Dedifferentiated amniotic fluid mesenchymal stem cell (primary cell): ENCODE measurements at regions not wholly inside any gene's neighbourhood (a gene's known extent, or its start where the extent isn't known, plus 50 kb on each side); places are given as distances from the start of the nearest gene placed in this dataset.
"Not testable (repeated sequence)": the region's sequence is repeated elsewhere in the genome, so short reads cannot be mapped to it uniquely, and the experiment has no call there.

Experiments used
- DNase-seq: peaks from one replicate; pipeline ENCODE4 v3.0.0-alpha.2; 2016; ENCODE audit errors: extremely low spot score

DNA sequence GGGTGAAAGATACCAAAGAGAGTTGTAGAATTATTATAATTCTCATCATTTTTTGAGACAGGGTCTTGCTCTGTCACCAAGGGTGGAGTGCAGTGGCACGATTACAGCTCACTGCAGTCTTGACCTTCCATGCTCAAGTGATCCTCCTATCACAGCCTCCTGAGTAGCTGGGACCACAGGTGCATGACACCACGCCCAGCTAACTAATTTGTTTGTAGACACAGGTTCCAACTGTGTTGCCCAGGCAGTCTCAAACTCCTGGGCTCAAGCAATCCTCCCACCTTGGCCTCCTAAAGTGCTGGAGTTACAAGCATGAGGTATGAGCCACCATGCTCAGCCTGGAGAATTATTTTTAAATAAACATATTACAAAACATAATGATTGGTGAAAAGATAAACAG is 92.8 kb upstream of the MSH6 start:
- DNase-seq, result no peak

DNA sequence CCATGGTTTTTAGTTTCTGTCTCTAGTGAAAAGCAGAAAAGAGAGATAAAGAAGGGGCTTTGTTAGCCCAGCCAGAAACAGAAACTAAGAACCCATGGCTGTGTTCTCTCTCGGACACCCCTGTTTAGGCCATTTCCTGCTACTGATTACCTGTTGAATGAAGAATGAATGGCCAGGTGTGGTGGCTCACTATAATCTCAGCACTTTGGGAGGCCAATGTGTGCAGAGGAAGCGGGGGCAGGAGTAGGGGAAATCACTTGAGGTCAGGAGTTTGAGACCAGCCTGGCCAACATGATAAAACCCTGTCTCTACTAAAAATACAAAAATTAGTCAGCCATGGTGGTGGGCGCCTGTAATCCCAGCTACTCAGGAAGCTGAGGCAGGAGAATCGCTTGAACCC is 93.8 kb upstream of the MSH6 start:
- DNase-seq, result not testable (repeated sequence)

DNA sequence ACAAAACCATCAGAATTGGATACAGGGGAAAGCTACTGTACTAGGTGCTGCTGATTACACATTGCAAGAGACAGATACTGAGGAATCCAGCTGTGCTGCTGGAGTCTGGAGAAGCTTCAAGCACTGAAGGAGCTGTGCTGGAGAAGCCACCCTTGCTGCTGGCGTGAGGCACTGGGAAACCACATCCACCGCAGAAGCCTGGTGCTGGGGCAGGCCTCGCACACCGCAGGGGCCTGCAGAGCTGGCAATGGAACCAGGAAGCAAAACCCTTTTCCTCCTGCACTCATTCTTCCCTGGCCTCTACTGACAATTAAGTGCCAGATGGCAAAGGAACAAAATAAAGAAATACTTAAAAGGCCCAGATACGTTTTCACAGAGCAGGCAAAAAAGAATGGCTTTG is 94.4 kb upstream of the MSH6 start:
- no peak for DNase-seq

DNA sequence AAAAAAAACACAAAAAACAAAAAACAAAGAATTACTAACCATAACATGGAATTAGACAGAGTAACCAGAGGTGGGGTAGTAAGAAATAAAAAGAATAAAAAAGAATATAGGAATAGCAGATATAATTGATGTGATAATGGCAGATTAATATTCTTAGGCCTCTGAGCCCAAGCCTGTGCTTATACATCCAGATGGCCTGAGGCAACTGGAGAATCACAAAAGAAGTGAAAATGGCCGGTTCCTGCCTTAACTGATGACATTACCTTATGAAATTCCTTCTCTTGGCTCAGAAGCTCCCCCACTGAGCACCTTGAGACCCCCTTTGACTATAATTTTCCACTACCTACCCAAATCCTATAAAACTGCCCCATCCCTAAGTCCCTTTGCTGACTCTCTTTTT is 95.1 kb upstream of the MSH6 start:
- DNase-seq, result no peak

DNA sequence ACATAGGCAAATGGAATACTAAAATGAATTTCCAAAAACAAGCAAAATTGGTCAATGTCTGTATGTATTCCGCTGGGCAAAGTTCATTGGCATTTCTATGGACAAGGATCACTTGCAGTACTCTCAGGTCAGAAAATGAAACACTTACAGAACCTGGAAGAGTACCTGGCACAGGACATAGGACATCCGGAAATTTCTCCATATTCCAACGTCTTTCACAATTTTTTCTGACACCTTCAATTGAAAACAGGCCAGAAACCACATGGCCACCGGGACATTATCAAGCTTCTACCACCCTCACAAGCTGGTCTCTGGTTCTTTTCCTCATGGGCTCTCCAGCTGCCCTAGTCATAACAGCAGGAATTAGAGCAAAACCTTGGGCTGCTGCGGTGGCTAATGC is 96.9 kb upstream of the MSH6 start:
- no peak for DNase-seq

DNA sequence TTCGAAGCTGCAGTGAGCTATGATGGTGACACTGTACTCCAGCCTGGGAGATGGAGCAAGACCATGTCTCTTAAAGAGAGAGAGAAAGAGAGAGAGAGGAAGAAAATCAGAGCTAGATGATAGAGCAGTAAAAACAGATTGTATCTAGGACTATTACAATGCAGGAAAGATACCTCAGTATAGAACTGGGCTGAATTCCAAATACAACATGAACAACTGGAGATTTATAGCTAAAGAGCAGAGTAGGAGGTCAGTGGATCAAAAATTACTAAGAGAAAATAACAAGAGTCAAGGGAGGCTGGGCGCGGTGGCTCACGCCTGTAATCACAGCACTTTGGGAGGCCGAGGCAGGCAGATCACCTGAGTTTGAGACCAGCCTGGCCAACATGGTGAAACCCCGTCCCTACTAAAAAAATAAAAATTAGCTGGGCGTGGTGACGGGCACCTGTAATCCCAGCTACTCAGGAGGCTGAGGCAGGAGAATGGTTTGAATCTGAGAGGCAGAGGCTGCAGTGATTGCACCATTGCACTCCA is 100.7 kb upstream of the MSH6 start:
- no peak for DNase-seq

DNA sequence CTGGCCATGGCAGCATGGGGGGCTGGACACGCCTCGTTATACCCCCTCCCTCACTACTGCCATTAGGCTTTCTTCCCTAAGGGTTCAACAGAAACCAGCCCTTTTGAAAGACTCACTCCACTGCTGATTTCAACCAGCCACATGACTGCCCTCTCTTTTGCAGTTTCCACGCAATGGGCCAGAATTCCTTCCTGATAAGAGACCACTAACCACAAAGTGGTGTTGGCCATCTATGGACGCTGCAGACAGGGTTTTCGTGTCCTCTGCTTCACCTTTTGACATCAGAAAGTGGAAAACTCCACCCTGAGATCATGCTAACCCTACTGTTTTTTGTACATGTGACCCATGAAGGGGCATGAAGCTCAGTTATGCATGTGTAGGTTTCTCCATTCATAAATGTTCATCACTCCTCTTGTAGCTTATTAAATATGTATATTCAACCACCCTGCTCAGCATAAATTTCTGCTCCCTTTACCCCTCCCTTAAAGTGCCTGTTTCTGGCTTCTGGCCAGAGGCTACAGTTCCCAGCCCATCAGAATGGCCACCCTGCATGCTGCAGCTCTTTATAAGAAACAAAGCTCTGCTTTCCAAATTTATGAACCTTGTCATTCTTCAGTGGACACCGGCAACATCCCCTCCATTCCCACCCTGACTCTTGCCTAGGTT is 105.6 kb upstream of the KCNK12 start:
- DNase-seq, result no peak

DNA sequence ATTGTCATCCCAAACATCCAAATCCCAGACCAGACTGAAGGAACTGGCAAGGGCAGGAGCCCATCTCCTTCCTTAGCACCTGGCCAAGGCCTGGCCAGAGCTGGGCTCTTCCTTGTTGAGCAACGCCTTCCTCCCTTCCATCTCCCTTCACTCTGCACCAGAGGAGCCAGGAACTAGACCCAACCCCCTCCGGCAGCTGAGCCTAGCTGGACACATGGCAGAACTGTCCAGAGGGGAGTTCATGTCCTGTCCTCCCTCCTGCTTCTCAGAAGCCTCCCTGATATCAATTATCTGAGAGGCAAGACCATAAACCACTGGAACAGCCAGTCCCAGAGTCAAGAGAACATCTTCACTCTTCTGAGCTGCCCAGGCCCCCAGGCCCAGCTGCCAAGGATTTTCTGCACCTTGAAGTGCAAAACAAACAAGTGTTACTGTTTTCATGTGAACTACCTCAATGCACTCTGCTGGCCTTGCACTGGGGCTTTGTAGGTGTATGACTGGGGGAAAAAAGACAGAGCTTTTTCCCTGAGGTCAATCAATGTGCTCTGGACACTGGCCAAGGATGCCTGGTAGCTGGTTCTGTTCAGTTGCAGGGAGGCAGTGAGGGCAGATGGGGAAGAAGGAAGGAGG is 104.5 kb upstream of the KCNK12 start:
- no peak for DNase-seq

DNA sequence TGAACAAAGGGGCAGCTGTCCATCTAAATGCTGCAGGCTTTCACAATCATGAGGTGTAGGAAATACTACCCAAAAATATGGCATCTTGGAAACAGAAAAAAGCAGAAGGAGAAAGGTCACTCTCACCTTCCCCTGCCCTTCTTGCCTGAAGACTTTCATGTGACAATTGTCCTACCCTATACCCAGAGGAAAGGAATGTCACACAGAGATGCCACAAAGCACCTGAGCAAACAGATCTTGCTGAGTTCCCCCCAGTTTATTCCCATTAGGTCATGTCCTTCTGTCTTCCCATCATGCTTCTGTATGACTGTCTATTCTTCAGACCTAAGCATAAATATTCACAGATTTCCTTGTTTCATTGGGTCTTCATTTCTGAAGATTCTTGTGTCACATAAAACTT is 95.5 kb upstream of the KCNK12 start:
- no peak for DNase-seq

DNA sequence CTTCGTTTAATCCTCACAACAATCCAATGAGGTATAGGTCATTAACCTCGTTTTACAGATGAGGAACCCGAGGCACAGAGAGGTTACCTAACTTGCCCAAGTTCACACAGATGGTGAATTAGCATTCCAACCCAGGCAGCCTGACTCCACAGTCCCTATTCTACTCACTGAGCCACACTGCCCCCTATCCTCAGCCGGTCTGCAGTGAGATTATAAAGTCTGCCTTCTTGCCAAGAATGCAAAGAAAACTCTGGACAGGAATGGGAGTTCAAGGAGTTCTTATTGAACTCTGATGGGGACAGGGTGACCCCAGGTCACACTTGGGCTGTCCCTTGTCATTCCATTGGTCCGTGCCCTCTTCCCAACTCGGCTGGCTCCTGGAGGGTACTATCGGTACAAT is 94.0 kb upstream of the KCNK12 start:
- DNase-seq, result no peak

DNA sequence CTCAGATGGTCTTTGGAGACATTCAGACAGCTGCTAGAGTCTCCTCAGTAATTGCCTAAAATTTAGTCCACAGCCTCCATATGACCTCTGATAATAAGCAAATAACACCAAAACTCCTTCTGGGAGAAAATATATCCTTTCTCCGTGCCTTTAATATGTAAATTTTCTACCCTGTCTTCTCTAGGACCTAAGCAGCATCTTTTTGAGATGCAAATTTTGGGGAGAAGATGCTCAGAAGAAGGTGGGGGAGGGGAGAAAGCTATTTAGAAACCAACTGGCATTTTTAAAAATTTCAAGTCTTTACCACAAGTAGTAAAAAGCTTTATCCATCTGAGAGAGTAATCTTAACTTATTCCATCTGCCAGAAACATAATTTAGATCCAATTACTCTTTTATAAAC is 91.8 kb upstream of the KCNK12 start:
- DNase-seq, result no peak

DNA sequence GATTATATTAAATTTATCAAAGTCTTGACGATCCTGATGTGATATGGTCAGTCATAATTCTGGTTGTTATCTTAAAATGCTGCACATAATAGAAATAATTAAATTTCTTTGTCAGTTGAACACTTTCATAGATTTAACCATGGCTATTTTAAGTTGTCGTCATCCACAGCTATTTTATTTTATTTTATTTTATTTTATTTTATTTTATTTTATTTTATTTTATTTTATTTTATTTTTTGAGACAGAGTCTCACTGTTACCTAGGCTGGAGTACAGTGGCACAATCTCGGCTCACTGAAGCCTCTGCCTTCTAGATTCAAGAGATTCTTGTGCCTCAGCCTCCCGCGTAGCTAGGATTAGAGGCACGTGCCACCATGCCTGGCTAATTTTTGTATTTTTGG is 90.5 kb upstream of the KCNK12 start:
- no peak for DNase-seq

DNA sequence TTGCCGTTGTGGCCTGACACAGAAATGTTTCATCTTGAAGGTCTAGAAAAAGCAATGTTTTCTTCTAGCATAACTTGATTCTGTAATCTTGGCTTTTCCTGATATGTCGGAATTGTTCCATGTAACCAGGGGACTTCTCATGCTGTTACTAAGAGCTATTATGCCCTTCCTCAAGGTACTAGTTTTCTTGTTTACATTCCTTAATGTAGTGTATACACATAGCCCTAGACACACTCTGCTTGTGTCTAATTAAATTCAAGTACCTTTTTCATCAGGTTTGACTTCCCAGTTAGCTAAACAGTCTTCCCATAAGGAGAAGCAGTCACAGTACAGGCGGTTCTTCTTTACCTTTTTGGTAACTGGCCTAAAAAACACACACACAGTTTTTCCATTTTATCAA is 89.4 kb upstream of the KCNK12 start:
- no peak for DNase-seq

DNA sequence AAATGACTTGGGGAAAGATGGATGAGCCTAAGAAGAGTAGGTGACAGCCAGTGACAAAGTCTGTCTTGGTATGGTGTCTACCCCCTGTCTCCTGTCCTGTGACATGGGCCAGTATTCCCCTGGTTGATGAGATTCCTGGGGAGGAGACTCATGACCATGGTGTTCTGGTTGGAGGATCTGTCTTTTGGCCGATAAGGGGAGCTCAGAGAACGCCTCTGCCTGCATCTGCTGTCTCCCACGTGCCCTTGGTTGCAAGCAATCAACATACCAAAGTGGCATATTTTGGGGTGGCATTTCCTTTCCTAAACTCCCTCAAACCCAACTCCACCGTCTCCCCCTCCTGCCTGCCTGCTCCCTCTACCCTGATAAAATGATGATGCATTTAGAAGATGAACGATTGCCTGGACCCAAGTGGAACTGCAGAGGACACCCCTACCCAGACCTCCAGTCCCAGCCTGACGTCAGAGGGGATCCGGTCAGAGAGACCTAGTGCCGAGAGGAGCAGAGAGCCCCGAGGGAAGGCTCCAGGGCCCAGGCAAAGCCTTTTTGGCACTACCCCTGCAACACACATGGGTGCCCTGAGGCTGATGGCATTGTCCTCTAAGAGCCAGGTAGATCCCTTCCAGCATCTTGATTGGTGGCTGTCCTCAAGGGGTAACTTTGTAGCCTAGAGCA is 88.0 kb upstream of the KCNK12 start:
- no peak for DNase-seq

DNA sequence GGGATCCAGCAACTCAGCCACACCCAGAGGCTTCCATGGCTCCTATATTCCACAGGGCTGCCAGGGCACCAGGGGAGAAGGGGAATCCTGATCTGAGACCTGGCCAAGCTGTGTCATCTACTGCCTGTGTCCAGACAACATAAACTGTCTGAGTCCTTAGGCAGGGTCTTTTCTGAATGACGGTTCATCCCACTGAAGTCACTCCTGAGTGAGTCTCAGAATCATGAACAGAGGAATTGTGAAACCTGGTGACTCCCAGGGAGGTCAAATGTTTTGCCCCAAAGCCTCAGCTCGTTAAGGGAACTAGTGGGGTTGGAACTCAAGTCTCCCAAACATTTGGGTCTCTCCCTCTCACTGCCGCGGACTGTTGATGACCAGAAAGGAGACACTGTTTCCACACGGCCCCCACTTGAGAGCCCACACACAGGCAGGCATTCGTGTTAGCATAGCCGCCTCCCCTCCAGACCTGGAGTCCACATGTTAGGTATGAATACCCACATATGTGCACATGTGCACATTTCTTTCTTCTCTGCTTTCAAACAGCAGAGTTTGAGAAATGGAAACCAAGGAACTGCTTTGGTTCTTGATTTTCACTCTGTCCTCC is 87.2 kb upstream of the KCNK12 start:
- no peak for DNase-seq

DNA sequence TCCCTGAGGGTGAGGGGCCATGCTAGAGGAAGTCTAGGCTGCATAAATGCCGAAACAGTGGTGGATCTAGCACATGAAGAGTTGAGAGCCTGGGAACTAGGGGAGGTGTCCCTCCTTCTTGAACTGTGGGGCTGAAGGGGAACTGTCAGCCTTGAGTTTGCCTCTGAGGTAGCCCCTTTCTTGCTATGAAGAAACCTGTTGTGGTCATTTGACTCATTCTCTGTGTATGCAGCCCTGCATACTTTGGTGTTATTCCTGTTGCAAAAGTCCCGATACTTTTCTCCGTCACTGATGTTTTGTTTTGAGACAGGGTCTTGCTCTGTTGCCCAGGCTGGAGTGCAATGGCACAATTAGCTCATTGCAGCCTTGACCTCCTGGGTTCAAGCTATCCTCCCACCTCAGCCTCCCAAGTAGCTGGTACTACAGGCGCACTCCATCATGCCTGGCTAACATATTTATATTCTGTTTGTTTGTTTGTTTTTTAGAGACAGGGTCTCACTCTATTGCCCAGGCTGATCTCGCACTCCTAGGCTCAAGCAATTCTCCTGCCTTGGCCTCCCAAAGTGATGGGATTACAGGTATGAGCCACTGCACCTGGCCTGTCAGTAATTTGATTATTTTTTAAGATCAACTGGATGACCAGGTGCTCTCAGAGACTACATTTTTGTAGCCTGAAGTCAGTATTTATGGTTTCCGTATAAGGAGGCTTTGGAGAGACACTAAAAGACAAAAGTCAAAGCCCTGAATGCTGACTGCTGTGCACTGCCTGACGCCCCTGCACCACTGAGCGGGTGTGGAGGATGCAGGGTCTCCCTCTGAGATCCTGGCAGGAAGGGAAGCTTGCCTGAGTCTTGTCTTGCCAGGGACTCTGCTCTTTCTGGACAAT is 86.2 kb upstream of the KCNK12 start:
- DNase-seq, result no peak

DNA sequence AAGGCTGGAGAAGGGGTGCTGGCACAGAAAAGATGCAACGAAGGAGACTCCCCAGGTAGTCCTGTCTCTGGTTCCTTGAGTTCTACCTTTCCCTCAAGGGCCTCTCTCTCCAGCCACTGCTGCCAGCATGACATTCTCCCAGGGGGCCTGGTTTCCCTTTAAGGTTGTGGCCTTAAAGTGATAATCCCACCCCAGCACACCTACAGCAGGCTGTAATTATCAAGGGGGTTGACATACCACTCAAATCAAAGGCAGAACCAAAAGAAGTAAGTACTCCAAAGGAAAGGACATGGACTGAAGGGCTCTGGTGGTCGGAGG is 84.7 kb upstream of the KCNK12 start:
- no peak for DNase-seq

DNA sequence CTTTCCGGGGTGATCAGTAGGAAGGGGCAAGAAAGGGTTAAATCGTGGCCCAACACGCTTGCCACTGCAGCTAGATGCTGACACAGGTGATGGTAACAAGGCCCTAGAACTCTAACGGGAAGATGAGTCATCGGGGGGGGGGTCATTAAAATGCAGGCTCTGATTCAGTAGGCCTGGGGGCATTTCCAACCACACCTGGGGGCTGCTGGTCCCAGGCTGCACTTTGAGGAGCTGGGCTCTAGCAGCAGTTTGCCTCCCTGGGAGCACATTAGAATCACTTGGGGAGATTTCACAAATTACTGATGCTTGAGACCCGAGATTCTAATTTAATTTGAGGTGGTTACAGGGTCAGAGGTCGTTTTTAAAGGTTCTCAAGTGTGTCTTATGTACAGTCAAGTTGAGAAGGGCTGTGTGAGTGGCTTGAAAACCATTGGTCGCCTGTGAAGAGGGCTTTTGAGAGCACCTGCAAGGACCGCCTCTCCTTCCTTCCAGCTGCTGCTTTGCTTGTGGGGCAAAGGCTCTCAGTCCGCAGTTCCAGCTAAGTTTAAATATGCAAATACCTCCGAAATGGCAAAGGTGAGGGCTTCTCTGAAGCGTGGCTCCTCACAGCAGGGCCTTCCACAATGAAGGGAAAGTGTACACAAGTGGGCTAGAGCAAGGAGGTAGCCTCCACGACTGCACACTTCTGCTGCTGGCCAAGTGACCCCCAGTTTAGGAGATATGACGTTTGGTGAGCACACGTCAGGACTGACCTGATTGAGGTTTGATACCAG is 84.2 kb upstream of the KCNK12 start:
- no peak for DNase-seq

DNA sequence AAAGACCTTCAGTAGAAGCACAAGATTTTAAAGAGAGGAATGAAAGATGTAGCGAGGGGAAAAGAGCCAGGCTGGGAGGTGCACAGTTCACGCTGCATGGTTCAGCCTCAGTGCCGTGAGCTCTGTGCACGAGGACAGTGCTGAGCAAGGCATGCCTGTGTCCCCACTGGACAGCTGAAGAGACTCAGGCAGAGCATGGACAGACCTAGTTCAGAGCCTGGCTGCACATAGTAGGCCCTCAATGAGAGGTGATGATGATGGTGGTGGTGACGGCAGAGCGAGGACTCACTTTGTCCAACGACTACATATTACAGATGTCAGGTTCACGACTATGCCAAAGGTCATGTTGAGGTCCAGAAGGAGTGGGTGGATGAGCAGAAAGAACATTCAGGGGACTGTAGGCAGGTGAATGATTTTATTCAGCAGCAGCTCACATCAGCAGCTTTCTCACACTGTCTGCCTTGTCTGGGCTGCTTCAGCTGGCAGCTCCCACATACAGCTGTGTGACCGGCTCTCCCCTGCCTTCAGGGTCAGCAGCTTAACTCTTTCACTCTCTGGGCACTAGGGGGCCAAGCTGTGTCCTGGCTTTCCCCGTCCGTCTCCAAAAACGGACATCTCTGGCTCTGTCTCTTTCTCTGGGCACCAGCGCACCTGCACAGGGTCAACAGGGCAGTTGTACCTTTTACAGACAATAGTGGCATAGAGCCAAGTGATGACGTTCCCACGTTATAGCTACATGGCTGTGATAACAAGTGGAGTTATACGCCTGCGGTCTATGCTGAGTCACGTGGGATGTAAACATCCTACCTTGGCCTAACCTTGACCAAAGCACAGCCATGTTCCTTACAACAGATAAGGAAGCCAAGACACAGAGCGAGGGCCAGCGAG is 83.4 kb upstream of the KCNK12 start:
- DNase-seq, result no peak

DNA sequence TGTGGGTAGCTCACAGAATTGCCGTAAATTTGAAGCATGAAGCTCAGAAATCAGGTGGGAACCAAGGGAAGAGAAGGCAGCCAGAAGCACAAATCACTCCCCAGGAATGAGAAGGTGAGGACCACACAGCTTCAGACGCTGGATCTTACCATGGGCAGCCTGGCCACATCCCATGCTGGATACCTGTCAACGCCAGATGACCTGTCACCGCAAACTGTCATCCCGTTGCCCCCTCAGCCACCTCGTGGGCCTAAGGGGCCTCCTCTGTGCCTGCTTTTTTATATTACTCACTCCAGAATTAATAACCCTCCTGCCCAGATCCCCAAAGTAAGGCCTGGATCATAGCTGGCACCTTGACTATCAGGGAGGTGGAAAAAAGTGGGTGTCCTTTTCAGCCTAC is 82.3 kb upstream of the KCNK12 start:
- no peak for DNase-seq
